Activated CD4-positive, alpha-beta T cell treated with anti-CD3 and anti-CD28 coated beads, Interleukin-2, amount 50 U/mL, for 16 hours (primary cell): ENCODE measurements at regions not wholly inside any gene's neighbourhood (a gene's known extent, or its start where the extent isn't known, plus 50 kb on each side); places are given as distances from the start of the nearest gene placed in this dataset.
A peak's percentile ranks its signal among the peaks of the same experiment; 100 is the strongest.

Experiments used
- DNase-seq: peaks from one replicate; pipeline ENCODE4 v3.0.0-alpha.2; 2020

DNA sequence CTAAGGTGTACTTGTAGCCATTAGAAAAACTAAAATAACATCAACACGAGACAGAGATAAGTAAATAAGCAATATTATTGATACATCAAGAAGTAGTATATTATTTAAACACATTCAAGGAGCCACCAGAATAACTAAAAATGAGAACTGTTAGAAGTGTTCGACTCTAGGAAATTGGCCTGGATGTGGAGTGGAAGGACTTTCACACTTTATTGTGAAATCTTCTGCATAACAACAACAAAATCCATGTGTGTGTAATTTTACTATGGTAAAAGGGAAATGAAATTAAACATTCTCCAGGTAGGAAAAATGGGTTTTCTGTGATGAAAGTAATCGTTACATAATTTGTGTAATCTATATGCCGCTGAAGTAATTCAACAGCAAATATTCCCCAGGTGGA, 96.3 kb upstream of the RNF152 start:
- no peak for DNase-seq

- no peak for DNase-seq
These were observed 95.3 kb upstream of the RNF152 start for GRCh38 chr18:61988100-61988499.

GRCh38 chr18:61985681-61986080, 92.9 kb upstream of the RNF152 start:
- DNase-seq = no peak

- no peak for DNase-seq
These were observed 91.5 kb upstream of the RNF152 start for GRCh38 chr18:61984349-61984748.

- no peak for DNase-seq
These were observed 89.7 kb upstream of the RNF152 start for GRCh38 chr18:61982475-61982874.

GRCh38 chr18:61980355-61980754, 87.5 kb upstream of the RNF152 start:
- no peak for DNase-seq

- DNase-seq = peak; percentile 49
These were observed 82.9 kb upstream of the RNF152 start for GRCh38 chr18:61975526-61976326.

DNA sequence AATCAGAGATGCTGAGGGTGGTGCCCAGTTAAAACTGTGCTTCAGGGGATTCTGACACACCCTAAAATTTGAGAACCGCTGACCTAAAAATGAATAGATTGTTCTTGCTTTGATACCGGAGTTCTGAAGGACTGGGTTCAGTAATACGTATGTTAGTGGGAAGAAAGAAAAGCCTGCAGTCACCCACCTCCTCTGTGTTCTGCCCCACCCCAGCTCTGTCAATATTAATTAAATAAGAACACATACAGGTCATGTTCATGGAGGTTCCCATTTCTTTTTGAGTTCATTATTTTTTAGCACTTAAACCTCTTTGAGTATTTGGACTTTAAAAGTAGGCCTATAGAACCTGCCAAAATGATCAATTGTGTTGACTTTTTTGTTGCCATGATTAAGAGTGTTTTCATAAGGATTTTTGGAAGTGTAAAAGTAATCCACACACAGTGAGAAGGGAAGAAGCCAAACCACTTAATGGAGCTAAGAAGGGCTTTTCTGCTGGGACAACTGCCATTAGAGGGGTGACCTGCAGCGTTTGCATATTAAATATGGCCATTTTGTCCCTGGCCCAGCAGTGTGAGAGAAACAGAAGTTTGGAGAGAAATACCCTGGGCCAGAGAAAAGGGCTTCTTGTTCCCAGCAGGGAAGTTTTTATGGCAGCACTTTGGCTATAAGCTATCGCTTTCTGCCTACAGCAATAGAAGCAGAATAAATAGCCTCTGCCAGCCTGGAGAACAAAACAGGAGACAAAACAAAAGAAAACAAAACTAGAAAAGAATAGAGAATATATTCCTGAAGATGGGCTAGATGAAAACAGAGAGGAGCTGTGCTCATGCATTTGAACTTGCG, 80.7 kb upstream of the RNF152 start:
- no peak for DNase-seq

- DNase-seq = no peak
These were observed 79.8 kb upstream of the RNF152 start for GRCh38 chr18:61972389-61973264.

GRCh38 chr18:61967252-61967891, 74.6 kb upstream of the RNF152 start:
- no peak for DNase-seq

- DNase-seq = no peak
These were observed 72.5 kb upstream of the RNF152 start for GRCh38 chr18:61965311-61965710.

DNA sequence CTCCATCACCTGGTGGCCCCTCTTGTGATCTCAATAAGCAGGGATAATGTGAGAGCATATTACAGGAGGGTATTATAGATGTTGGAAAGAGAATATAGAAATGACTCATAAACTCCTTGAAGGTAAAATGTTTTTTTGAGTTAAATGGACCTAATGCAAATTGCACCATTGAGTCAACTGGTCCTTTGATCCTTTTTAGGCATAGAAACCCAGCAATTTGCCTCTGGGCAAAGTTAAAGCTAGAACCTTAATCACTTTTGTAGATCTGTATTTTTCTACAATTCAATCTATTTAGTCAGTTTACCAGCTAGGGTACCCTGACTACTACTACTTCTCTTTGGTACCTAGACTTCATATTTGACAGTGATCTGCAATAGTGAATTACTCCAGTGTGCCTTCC, 71.8 kb upstream of the RNF152 start:
- DNase-seq = no peak

DNA sequence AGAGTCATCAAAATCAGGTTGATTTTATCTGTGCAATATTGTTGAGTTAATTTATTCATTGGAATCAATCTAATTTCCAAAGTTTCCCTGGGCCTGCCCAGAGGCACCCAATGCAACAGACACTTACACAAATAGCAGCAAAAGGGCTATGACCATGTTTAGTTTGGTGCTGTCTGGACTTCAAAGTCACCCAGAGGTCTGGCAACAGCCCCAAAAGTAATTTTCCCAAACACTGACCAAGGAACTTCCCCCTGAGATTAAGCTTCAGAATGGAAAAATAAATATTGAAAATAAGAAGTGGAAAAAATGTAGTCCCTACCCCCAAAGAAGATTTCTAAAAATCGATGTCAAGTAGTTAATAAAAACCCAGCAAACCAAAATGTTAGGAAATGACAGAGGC, 70.9 kb upstream of the RNF152 start:
- no peak for DNase-seq

- DNase-seq = no peak
These were observed 65.2 kb upstream of the RNF152 start for GRCh38 chr18:61957801-61958516.

DNA sequence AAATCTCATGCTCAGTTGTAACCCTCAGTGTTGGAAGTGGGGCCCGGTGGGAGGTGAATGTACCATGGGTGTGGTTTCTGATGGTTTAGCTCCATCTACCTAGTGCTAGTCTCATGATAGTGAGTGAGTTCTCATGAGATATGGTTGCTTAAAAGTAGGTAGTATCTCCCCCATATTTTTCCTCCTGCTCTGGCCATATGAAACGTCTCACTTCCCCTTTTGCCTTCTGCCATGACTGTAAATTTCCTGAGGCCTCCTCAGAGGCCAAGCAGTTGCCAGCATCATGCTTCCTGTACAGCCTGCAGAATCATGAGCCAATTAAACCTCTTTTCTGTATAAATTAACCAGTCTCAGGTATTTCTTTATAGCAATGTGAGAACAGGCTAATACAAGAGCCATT, 62.8 kb upstream of the RNF152 start:
- DNase-seq = no peak

GRCh38 chr18:61954096-61954746, 61.4 kb upstream of the RNF152 start:
- no peak for DNase-seq

GRCh38 chr18:61953641-61954040, 60.8 kb upstream of the RNF152 start:
- no peak for DNase-seq

GRCh38 chr18:61953161-61953560, 60.4 kb upstream of the RNF152 start:
- no peak for DNase-seq

- DNase-seq = no peak
These were observed 58.6 kb upstream of the RNF152 start for GRCh38 chr18:61951396-61951795.

GRCh38 chr18:61950371-61950770, 57.6 kb upstream of the RNF152 start:
- no peak for DNase-seq

DNA sequence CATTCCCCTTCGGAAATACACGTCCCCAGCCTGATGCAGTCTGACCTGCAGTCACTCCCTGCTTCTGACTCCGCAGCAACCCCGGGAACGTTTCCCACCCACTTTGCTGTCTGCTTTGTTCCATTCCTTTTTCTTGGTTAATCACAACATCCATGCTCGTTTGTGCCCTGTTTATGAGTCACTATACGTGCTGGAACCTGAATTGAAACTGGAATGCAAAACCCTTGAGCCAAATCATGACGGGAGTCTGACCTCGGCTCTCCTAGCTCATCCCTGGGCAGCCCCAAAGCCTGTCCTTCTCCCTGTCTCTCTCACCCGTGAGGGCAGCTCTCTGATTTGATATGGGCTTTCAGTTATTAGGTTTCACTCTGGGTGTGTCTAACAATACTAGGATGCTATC, 57.1 kb upstream of the RNF152 start:
- no peak for DNase-seq
